HG02610 (cell line): ENCODE measurements at regions not wholly inside any gene's neighbourhood (a gene's known extent, or its start where the extent isn't known, plus 50 kb on each side); places are given as distances from the start of the nearest gene placed in this dataset.
"Not testable (repeated sequence)": the region's sequence is repeated elsewhere in the genome, so short reads cannot be mapped to it uniquely, and the experiment has no call there.

Experiments used
- ATAC-seq: cut with Tn5 transposase; IDR thresholded peaks from one replicate; pipeline ENCODE4 v1.9.1; 2021; ENCODE audit warnings: mild to moderate bottlenecking, moderate library complexity; ENCODE audit not compliant: unreplicated experiment

GRCh38 chr2:53067533-53067932 is 700.1 kb upstream of the CHAC2 start:
- no peak for ATAC-seq

DNA sequence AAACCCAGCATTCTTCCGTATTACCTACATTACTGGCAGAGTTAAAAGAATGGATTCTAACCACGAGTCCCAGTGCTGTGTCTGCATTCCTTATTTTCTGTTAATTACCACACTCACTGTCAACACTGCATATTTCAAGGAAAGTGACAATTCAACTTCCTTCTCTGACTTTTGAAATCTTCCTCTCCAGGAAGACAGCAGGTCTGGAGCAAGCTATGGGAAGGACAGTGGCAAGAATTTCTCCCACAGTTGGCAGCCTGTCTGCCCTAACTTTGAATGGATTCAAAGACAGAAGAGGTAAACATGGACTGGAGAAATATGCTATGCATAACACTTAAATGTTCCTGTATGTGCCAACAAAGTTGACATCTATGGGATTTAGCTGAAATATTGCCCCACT is 700.5 kb upstream of the CHAC2 start:
- no peak for ATAC-seq

DNA sequence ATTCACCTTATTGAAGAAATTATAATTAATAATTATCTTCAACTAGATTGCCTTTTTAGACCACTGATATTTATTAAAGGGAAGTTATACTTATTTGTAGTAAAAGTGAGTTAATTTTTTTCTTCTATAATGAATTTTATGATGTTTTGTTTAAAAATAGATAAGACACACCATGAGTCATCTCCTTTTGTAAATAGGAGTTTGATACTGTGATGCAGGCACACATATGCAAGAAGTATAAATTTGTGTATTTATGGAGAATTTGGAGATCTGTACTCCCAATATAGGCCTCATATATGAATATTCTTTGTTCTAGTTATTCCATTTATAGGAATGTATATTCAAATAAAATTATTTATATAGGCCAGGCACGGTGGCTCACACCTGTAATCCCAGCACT is 703.5 kb upstream of the CHAC2 start:
- ATAC-seq, result no peak

DNA sequence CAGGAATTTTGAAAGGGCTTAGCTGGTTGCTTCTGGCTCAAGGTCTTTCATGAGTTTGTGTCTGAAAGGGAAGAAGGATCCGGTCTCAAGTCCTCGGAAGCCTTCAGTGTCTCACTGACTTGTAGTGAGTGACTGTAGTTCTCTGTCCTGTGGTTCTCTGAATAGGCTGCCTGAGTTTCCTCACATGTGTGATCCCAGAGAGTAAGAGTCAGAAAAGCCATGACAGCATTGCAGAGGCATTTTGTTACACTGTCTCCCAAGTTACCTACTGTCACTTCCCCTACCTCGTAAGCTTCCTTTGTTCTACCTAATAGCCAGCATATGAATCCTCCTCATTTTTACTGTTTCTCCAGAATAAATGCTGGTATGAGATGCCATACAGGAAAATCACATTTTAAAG is 709.1 kb upstream of the CHAC2 start:
- no peak for ATAC-seq

- no peak for ATAC-seq
Measured at GRCh38 chr2:53053937-53054336, 713.7 kb upstream of the CHAC2 start.

DNA sequence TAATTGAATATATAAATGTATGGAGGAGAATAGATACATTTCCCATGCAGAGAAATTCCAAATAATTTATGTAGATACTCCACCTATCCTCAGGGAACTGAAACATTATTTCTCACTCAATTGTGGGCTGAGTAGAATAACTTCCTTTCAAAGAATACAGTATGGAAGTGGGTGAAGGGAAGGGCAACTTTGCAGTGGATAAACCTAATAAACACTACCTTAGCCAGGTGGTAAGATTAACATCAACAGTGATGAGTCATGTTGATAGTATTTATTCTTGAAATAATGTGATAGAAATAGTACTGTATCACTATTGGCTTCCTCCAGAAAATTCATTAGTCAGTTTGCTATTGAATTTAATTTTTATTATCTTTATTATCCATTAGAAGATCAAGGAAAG is 716.4 kb upstream of the CHAC2 start:
- no peak for ATAC-seq

GRCh38 chr2:53040536-53041229 is 726.9 kb upstream of the CHAC2 start:
- ATAC-seq, result no peak

GRCh38 chr2:53036196-53036595 is 731.4 kb upstream of the CHAC2 start:
- no peak for ATAC-seq

- ATAC-seq, result no peak
Measured at GRCh38 chr2:53035153-53035552, 732.5 kb upstream of the CHAC2 start.

DNA sequence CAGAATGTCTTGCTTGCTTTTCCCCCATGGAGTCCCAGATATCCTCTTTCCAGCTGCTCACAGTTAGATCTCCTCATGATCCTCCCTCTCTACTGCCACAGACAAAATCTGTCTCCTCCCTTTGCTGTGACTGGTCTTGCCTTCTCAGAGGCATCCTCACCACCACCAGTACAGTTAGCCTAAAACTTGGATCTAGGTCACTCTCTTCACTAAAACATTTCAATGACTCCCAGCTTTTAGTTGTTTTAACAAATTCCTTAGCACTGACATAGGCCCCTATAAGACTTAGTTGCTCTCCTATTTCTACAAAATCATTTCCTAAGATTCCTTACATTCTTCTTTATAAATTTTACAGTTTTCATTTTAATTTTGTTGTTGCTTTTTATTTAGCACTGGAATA is 734.2 kb upstream of the CHAC2 start:
- no peak for ATAC-seq

GRCh38 chr2:53028746-53029423 is 738.7 kb upstream of the CHAC2 start:
- ATAC-seq, result no peak

DNA sequence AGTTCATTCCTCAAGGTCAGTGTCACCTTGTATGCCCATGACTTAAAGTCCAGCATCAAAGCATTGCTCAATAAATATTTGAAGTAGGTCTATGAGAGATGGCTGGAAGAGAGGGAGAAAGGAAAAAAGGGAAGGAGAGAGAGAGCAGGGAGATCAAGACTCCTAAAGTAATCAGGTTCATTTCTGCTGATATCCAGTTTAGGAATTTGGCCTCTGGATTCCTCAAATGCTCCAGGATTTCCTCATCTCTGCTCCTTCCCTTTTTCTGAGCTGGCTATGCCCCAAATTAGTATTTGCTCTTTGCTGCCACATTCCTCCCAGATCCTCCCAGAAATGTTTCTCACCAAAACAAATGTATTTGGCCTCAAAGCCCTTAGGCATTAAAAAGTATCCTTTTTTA is 739.4 kb upstream of the CHAC2 start:
- no peak for ATAC-seq

DNA sequence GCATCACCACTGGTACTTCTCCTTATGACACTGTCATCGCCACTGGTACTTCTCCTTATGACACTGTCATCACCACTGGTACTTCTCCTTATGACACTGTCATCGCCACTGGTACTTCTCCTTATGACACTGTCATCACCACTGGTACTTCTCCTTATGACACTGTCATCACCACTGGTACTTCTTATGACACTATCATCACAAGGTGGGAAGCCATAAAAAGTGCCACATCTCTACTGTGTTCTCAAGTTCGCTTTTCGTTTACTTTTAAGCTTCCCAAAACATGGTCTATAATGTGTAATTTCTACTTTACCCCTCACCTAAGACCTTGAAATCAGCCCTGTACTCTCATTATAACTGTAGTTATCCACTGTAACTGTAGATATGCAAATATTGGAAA is 745.4 kb upstream of the CHAC2 start:
- not testable (repeated sequence) for ATAC-seq

- ATAC-seq, result no peak
Measured at GRCh38 chr2:53021828-53022227, 745.8 kb upstream of the CHAC2 start.

DNA sequence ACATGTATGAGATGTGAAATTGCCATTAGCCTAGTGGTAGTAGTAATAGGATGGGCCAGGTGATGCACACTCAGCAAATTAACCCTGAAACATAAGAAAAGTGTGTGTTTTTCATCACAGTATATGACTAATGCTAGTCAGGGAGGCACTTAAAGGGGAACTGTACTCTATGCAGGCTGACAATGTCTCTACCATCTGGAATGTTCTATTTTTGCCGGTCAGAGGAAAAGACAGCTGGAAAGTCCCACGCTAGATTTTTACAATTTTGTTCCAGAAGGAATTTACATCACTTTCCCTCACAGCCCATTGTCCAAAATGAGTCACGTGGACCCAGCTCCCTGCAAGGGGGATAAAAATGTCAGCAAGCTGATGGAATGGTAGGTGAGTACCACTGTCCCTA is 746.3 kb upstream of the CHAC2 start:
- ATAC-seq, result no peak

DNA sequence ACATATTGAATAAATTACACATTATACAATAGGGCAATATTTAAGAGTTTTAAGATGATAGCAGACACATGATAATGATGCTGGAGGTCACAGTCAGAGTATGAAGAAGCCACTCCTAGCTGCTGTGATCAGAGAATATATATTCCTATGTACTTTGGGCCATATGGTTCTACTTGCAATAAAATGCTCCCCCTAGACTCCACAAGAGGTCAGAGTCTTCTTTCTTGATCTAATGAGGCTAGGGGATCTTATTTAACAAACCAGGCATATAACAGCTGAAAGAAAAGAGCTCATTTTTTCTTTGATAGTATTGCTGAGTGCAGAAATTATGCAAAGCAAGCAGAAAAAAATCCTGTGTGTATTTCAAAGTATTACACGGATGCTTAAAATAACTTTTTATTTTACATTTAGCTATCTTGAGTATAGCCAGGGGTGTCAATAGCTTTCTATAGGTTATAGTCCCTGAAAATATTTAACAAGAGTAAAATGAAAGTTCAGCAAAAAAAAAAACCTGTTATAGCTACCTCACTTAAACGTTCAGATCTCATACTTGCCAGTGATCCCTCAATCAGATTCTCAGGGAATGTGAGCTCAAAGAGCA is 748.7 kb upstream of the CHAC2 start:
- no peak for ATAC-seq

DNA sequence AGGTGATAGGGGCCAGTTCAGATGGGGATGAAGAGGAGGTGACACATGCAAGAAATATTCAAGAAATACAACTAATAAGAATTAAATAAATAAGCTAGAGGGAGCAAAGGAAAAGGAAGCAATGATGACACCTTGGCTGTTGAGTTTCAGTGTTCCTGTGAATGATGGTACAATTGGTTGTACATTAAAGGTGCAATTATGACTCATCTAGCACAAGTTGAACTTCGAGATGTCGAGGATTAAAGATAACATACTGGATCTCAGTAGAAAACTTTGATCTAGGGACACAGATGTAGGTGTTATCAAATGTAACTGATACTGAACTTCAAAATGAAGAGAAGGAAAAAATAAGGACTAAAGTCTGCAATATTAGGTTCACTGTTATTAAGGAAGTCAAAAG is 760.6 kb upstream of the CHAC2 start:
- ATAC-seq, result no peak

- no peak for ATAC-seq
Measured at GRCh38 chr2:53004413-53004812, 763.2 kb upstream of the CHAC2 start.

DNA sequence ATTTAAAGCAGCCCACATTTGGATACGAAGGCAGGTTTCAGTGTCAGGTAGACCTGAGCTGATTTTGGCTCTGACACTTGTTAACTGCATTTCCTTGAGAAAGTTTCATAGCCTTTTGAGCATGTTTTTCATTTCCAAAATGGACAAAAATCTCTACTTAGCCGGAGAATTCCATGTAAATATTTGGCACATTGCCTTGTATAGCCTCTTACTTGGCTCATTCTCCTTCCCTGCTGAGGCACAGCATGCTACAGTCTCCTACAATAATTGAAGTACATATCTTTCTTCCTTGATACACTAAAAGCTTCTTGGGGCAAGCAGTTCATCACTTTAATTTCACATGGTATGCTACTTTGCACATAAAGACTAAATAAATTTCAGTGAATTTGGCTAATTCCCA is 772.2 kb upstream of the CHAC2 start:
- ATAC-seq, result no peak

DNA sequence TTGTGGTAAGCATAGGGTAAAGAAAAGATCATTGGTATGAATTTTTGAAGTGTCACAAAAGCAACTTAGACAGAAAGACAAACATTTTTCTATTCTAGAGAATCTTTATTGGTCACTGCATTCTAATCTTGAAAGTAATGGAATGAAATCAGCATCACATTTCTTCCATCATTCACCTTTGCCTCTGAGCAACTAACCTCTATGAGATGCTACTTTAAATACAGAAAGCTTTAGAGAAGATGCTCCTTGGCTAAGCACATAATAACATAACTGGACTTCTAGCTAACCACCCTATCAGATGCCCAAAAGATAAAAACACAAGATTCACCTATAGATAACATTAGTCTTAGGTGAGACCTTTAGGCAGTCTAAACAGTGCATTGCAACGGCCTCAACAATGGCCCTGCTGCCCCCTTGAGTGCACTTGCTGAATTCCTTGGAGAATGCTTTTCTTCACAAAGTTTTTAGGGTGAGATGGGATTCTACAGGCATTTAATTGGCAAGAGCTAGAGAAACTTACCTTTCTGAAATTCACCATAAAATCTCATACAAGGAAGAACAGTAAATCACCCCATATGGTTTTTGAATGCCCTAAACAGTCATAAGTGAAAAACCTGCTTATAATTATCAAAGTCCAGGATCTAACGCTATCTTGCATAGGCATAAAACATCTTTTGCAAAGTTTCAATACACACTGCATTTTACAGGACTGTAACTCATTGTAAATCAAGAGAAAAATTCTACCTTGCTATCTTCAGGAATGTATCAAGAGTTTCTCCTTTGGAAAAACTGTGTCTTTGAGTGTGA is 791.3 kb upstream of the CHAC2 start:
- ATAC-seq, result peak; percentile 58

DNA sequence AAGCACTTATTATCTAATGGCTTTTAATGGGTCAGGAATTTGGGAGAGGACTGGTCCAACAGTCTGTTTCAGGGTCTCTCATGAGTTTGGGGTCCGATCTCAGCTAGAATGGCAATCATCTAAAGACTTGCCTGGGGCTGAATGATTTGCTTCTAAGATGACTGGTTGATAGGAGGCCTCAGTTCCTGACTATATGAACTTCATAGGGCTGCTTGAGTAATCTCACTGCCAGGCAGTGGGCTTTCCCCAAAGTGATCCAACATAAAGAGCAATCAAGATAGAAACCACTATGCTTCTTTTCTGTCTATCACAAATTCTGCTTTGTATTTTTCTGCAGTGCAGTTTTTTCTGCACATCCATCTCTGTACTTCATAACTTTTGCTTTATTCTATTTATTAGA is 793.5 kb upstream of the CHAC2 start:
- ATAC-seq, result no peak

GRCh38 chr2:52970642-52971041 is 797.0 kb upstream of the CHAC2 start:
- ATAC-seq, result no peak
